GM12892 (cell line): ENCODE measurements at regions not wholly inside any gene's neighbourhood (a gene's known extent, or its start where the extent isn't known, plus 50 kb on each side); places are given as distances from the start of the nearest gene placed in this dataset.

ENCODE experiments used
- POLR2A ChIP-seq: IDR thresholded peaks from 2 replicates; pipeline ENCODE4 v1.6.1; 2011; ENCODE audit warnings: low read depth, low read length, control low read depth
- POLR2AphosphoS5 ChIP-seq: IDR thresholded peaks from 2 replicates; pipeline ENCODE4 v1.6.1; 2011; ENCODE audit warnings: low read depth, low read length, control low read depth

DNA sequence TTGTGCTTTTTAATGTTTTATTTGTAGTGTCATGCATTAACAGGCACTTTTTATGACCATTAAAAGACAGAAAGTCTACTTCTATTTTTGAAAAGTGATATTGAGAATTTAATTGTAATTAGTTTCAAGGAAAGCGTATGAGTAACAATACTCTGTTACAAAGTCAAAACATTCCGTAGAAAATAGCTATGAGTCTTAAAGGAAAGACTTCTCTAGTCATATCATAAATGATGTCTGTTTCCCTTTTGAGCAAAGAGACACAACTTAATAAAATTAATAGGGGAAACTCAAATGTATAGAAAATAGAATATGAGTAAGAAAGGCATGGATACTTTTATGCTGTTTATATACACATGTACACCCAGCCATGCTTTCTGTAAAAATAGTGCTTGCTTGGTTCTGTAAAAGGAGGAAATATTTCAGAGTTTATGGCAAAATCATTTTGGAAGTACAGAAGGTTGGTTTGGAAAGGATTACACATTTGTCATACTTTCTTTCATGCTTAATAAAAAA lies 107.8 kb upstream of the AHI1 start:
- TF ChIP-seq POLR2A (no peak), POLR2AphosphoS5 (no peak)
